HFFc6 (cell line): ENCODE measurements at regions not wholly inside any gene's neighbourhood (a gene's known extent, or its start where the extent isn't known, plus 50 kb on each side); places are given as distances from the start of the nearest gene placed in this dataset.
A peak's percentile ranks its signal among the peaks of the same experiment; 100 is the strongest.

Experiments
- DNase-seq: peaks from one replicate; pipeline ENCODE4 v3.0.0-alpha.2; 2018
- H3K27ac Mint-ChIP-seq: 2 replicates; pipeline ENCODE4 v1.8.0; 2020; ENCODE audit warnings: mild to moderate bottlenecking, mixed read lengths
- H3K27me3 Mint-ChIP-seq: 2 replicates; pipeline ENCODE4 v1.8.0; 2021; ENCODE audit warnings: mild to moderate bottlenecking, moderate library complexity, mixed read lengths; ENCODE audit not compliant: insufficient read depth
- H3K36me3 Mint-ChIP-seq: 2 replicates; pipeline ENCODE4 v1.8.0; 2021; ENCODE audit warnings: low read depth, mixed read lengths
- H3K4me1 Mint-ChIP-seq: 2 replicates; pipeline ENCODE4 v1.8.0; 2020; ENCODE audit warnings: low read depth, mixed read lengths
- H3K4me3 Mint-ChIP-seq: 2 replicates; pipeline ENCODE4 v1.8.0; 2020; ENCODE audit warnings: mild to moderate bottlenecking, moderate library complexity, mixed read lengths
- H3K9me3 Mint-ChIP-seq: 2 replicates; pipeline ENCODE4 v1.8.0; 2020; ENCODE audit warnings: mild to moderate bottlenecking, mixed read lengths
- CTCF ChIP-seq: fragments of 200-600 bp; sonication (generic); IDR thresholded peaks from 2 replicates; pipeline ENCODE4 v1.5.0; 2021; ENCODE audit warnings: antibody characterized with exemption, mild to moderate bottlenecking

- Mint-ChIP-seq H3K27me3 (no peaks in the 10 kb centered on the region), H3K4me3 (no peak overlapping the region), H3K27ac (no peak overlapping the region), H3K9me3 (no peaks in the 10 kb centered on the region), H3K4me1 (no peaks in the 10 kb centered on the region), H3K36me3 (no peaks in the 10 kb centered on the region)
- no peak for TF ChIP-seq CTCF
- no peak for DNase-seq
Observed at GRCh38 chr4:100130964-100131363, 59.3 kb downstream of the DDIT4L start.

GRCh38 chr4:100130491-100130890 lies 59.8 kb downstream of the DDIT4L start:
- H3K4me3 Mint-ChIP-seq, result no peak overlapping the region
- no peaks in the 10 kb centered on the region for H3K36me3 Mint-ChIP-seq
- no peaks in the 10 kb centered on the region for H3K4me1 Mint-ChIP-seq
- no peak for DNase-seq
- no peaks in the 10 kb centered on the region for H3K9me3 Mint-ChIP-seq
- no peaks in the 10 kb centered on the region for H3K27me3 Mint-ChIP-seq
- TF ChIP-seq CTCF, result no peak
- H3K27ac Mint-ChIP-seq, result no peak overlapping the region

DNA sequence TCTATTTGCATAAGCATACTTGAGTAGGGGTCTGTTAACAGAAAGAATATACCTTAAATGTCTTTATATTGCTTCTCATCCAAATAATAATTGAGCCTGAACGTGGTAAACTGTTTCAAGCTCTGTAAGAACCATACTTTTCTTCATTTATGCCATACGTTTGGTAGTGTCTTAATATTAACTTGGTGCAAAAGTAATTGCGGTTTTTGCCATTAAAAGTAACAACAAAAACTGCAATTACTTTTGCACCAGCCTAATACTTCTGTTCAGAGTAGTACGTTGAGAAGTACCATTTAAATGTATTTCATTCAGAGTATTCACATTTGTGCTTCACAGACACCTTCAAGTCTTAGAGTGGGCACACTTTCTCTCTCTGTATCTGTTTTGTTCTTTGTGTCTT lies 60.5 kb downstream of the DDIT4L start:
- H3K4me1 Mint-ChIP-seq, result no peaks in the 10 kb centered on the region
- DNase-seq, result no peak
- no peak overlapping the region for H3K4me3 Mint-ChIP-seq
- H3K27me3 Mint-ChIP-seq, result no peaks in the 10 kb centered on the region
- no peak for TF ChIP-seq CTCF
- no peak overlapping the region for H3K27ac Mint-ChIP-seq
- no peaks in the 10 kb centered on the region for H3K36me3 Mint-ChIP-seq
- peaks cover 1% of the 10 kb centered on the region for H3K9me3 Mint-ChIP-seq

DNA sequence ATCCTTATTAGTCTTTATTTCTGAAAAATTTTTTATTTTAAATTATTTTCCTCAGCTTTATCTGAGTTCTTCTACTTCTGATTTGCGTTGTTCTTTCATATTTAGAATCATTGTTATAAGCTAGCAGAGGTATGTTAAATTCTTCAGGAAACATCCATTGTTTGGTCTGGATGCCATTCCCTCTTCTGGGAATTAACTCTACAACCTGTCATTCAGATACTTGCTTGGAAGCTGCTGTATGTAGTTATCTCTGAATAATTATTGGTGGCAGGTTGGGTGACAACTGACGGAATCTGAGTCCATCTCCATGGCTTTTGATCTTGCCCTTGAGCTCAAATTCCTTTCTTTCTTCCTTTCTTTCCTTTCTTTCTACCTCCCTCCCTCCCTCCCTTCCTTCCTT lies 61.9 kb downstream of the DDIT4L start:
- H3K9me3 Mint-ChIP-seq, result peaks cover 5% of the 10 kb centered on the region

DNA sequence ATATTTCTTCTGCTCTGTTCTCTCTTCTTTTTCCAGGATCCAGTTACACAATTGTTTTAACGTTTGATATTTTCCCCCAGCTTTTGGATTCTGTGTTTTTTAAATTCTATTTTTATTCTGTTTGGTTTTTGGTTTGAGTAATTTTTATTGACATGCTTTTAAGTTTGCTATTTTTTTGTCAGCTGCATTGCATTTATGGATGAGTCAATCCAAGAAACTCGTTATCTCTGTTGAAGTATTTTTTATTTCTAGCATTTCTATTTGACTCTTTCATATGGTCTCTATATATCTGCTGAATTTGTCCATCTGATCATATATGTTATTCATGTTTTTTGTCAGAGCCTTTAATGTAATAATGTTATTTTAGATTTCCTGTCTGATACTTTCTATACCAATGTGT lies 65.6 kb downstream of the DDIT4L start:
- no peak for DNase-seq
- Mint-ChIP-seq H3K27me3 (no peaks in the 10 kb centered on the region), H3K4me1 (no peaks in the 10 kb centered on the region), H3K4me3 (no peak overlapping the region), H3K36me3 (no peaks in the 10 kb centered on the region), H3K9me3 (peaks cover 5% of the 10 kb centered on the region), H3K27ac (no peak overlapping the region)
- TF ChIP-seq CTCF, result no peak

More for the DNA sequence above, 61.9 kb downstream of the DDIT4L start:
- no peak for DNase-seq
- H3K4me3 Mint-ChIP-seq, result no peak overlapping the region
- H3K27ac Mint-ChIP-seq, result no peak overlapping the region
- H3K4me1 Mint-ChIP-seq, result no peaks in the 10 kb centered on the region
- no peak for TF ChIP-seq CTCF
- no peaks in the 10 kb centered on the region for H3K27me3 Mint-ChIP-seq
- H3K36me3 Mint-ChIP-seq, result no peaks in the 10 kb centered on the region

GRCh38 chr4:100118181-100118580 lies 72.1 kb downstream of the DDIT4L start:
- Mint-ChIP-seq H3K27me3 (peaks cover 2% of the 10 kb centered on the region; the same call in 1 of the 2 replicates), H3K27ac (no peak overlapping the region), H3K36me3 (no peaks in the 10 kb centered on the region), H3K4me3 (no peak overlapping the region), H3K9me3 (no peaks in the 10 kb centered on the region), H3K4me1 (no peaks in the 10 kb centered on the region)
- DNase-seq, result peak; percentile 4
- no peak for TF ChIP-seq CTCF
